Large intestine (tissue), 3 donors: ENCODE measurements at regions not wholly inside any gene's neighbourhood (a gene's known extent, or its start where the extent isn't known, plus 50 kb on each side); places are given as distances from the start of the nearest gene placed in this dataset.

Experiments used
- DNase-seq, 2 donors: peaks; one replicate each; pipeline versions ENCODE4 v3.0.0 to v3.0.0-alpha.2; 2013
- H3K27ac ChIP-seq: one replicate; pipeline ENCODE4 v1.5.1; 2013; ENCODE audit warnings: low read length
- H3K27me3 ChIP-seq: 2 replicates; pipeline ENCODE4 v1.6.1; 2013; ENCODE audit warnings: low read length; ENCODE audit not compliant: control insufficient read depth, insufficient read depth
- H3K36me3 ChIP-seq: 2 replicates; pipeline ENCODE4 v1.6.1; 2013; ENCODE audit warnings: low read length; ENCODE audit not compliant: control insufficient read depth, insufficient read depth
- H3K4me1 ChIP-seq: one replicate; pipeline ENCODE4 v1.6.1; 2013; ENCODE audit warnings: low read length; ENCODE audit not compliant: control insufficient read depth, insufficient read depth
- H3K4me3 ChIP-seq: one replicate; pipeline ENCODE4 v1.5.1; 2013; ENCODE audit warnings: low read length
- H3K9me3 ChIP-seq: one replicate; pipeline ENCODE4 v1.6.1; 2013; ENCODE audit warnings: mild to moderate bottlenecking, low read depth, low read length, moderate library complexity; ENCODE audit not compliant: control insufficient read depth
- WGBS: methylation state at CpG from one replicate; pipeline ENCODE4 v1.1.5; 2013; ENCODE audit warnings: low lambda C conversion rate; ENCODE audit not compliant: insufficient coverage; 5-methylcytosine and 5-hydroxymethylcytosine counted together

DNA sequence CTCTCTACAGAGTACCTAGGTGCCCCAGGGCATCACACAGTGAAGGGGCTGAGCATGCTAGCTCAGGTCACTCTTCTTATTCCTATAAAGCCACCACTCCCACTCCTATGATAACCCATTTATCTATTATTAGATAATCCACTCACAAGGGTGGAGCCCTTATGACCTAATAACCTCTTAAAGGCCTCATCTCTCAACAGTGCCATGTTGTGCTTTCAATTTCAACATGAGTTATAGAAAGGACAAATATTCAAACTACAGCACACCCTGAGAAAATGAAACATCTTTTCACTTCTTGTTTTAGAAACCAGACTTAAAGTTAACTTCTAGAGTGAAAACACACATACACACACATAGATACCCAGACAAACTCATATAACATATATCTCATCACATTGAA lies 1494.9 kb upstream of the MIR17HG start:
- Histone ChIP-seq H3K4me1 (no peaks in the 10 kb centered on the region), H3K27me3 (no peaks in the 10 kb centered on the region), H3K27ac (no peak overlapping the region), H3K4me3 (no peak overlapping the region), H3K36me3 (no peaks in the 10 kb centered on the region), H3K9me3 (no peaks in the 10 kb centered on the region)
- DNase-seq = no peak

DNA sequence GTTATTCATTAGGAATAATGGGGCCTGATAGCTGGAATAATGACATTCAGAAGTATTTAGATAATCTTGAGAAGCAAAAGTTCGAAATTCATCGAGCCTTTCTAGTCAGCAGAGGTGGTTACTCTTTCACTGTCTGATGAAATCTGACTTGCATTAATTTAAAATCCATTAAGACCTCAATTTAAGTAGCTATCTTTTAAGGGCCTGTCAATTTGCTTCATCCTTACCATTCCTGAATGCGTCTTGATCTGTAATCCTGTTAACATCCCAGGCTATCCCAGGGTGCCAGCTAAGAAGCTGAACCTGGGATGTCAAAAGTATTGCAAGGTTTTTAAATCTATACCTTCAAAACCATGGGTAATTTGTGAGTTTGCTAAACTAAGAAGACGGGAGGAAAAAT lies 1491.0 kb upstream of the MIR17HG start:
- no peaks in the 10 kb centered on the region for H3K27me3 ChIP-seq
- H3K4me1 ChIP-seq = no peaks in the 10 kb centered on the region
- 84% methylated on average over 3 of the region's 4 CpGs for WGBS

DNA sequence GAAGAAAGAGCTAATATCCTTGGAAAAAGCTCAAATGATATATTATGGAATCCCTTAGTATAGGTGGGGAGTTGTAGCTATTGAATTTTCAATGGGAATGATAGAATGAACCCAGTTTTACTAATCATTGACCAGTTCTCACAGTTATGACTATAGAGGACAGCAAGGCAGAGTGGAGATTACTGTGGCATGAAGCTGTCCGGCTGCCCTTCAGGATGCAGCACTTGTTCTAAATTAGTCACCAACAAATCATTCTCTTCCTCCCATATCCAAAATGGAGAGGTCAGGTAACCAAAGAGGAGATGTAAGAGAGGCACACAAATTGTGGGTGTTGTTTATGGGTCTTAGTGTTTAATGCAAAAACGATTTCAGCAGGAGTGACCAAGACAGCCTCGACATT lies 1490.0 kb upstream of the MIR17HG start:
- DNase-seq = no peak
- Histone ChIP-seq H3K27ac (no peak overlapping the region), H3K4me1 (no peaks in the 10 kb centered on the region), H3K4me3 (no peak overlapping the region), H3K27me3 (no peaks in the 10 kb centered on the region), H3K36me3 (no peaks in the 10 kb centered on the region), H3K9me3 (no peaks in the 10 kb centered on the region)
- no CpG with 5 or more reads among the region's 3 CpGs for WGBS

More for the DNA sequence above, 1491.0 kb upstream of the MIR17HG start:
- Histone ChIP-seq H3K27ac (no peak overlapping the region), H3K4me3 (no peak overlapping the region), H3K9me3 (no peaks in the 10 kb centered on the region), H3K36me3 (no peaks in the 10 kb centered on the region)
- DNase-seq = no peak

DNA sequence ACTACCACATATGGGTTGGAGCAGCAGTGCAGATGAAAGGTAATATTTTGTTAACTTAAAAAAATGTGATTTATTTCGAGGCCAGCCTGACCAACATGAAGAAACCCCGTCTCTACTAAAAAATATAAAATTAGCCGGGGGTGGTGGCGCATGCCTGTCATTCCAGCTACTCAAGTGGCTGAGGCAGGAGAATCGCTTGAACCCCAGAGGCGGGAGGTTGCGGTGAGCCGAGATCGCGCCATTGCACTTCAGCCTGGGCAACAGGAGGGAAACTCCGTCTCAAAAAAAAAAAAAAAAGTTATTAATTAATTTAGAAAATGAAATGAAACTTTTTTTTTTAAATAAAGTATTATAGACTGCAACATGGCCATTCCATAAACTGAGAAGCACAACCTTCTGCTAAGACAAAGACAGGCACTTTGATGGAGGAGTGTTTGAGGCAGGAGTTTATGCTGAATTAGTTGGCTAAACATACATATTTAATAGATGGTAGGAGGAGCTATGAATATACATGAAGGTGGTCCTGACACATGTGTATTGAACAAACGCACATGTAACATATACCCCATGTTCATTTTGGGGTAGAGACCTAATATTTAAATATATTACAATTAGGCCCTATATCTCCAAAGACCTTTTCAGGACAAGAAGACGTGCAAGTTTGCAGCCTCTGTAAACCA lies 1485.3 kb upstream of the MIR17HG start:
- H3K27ac ChIP-seq = no peak overlapping the region
- no peaks in the 10 kb centered on the region for H3K36me3 ChIP-seq
- H3K9me3 ChIP-seq = no peaks in the 10 kb centered on the region
- H3K27me3 ChIP-seq = no peaks in the 10 kb centered on the region
- H3K4me3 ChIP-seq = no peak overlapping the region
- no peak for DNase-seq
- 90% methylated on average over 2 of the region's 13 CpGs for WGBS
- H3K4me1 ChIP-seq = no peaks in the 10 kb centered on the region

DNA sequence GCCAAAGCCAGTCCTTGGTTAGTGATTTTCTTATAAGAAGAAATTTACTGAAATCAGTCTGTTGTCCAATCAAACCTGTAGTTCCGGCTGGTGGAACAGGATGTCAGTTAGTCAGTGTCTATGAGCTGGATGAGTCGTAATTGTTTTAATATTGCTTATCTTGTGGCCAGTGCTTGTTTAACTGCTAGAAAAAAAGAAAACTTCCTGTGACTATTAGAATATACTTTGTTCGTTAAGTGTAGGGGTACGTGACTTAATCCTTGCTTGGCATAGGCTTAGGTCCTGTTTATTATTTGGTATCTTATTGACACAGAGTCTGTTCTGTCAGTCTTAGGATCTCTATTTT lies 1484.8 kb upstream of the MIR17HG start:
- Histone ChIP-seq H3K27me3 (no peaks in the 10 kb centered on the region), H3K9me3 (no peaks in the 10 kb centered on the region), H3K36me3 (no peaks in the 10 kb centered on the region), H3K4me1 (no peaks in the 10 kb centered on the region), H3K4me3 (no peak overlapping the region), H3K27ac (no peak overlapping the region)
- WGBS = 63% methylated on average over 2 of the region's 4 CpGs
- DNase-seq = no peak

DNA sequence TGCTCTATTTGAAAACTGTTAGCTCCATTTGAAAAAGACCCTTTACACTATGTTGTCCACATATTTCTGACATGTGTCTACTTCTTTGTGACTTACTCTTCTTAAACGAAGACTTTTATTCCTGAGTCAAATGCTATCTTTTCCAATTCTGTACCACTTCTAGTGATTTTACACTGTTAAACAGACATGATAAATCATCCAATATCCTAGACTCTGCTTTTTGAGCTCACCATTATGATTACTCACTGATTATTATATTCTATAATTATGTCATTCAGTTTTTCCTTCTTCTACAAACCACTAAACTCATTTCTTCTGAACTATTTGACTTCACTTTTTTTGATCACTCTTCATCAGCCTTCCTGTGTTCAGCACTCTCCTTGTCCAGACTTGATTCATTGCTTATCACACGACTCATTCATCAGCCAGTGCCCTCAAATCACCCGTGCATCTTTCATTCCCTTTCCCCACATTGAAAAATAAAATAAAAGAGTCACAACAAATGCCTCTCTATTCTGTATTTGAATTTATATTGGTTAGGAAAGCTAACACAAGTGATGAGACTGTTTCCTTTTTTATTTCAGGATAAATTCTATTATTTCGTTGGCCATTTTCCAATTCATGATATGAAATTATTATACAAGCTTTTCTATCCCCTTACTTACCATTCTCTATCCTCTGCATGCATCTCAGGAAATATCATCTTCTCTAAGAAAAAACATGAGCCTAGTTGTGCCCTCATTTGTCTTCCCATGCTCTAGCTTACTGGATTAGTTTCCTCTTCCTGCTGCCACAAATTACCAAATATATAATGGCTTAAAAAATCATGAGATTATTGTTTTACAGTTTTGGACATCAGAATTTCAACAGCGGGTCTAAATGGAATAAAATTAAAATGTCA lies 1482.1 kb upstream of the MIR17HG start:
- H3K27me3 ChIP-seq = no peaks in the 10 kb centered on the region
- no peak for DNase-seq
- no peaks in the 10 kb centered on the region for H3K36me3 ChIP-seq
- no peaks in the 10 kb centered on the region for H3K4me1 ChIP-seq
- WGBS = 83% methylated on average over 4 of the region's 5 CpGs
- H3K27ac ChIP-seq = no peak overlapping the region
- H3K4me3 ChIP-seq = no peak overlapping the region
- no peaks in the 10 kb centered on the region for H3K9me3 ChIP-seq

DNA sequence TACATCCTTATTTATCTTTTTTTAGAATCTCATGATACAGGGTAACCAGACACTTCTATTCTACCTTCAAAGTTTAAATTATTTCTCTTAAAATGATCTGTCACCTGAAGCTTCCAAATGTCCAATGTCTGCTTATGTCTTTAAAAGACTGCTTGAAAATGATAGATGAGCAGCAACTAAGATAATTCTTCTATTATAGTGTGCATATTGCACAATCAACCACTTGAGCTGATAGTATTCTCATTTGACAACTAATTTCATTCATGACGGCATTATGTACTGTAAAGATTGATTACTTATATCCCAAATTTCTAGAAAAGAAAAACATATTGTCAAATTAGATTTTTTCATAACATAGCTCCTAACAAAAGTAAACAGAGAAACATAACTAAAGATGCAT lies 1478.2 kb upstream of the MIR17HG start:
- no CpG with 5 or more reads among the region's 1 CpG for WGBS
- Histone ChIP-seq H3K4me3 (no peak overlapping the region), H3K9me3 (no peaks in the 10 kb centered on the region), H3K27me3 (no peaks in the 10 kb centered on the region), H3K27ac (no peak overlapping the region), H3K4me1 (no peaks in the 10 kb centered on the region), H3K36me3 (no peaks in the 10 kb centered on the region)
- no peak for DNase-seq

DNA sequence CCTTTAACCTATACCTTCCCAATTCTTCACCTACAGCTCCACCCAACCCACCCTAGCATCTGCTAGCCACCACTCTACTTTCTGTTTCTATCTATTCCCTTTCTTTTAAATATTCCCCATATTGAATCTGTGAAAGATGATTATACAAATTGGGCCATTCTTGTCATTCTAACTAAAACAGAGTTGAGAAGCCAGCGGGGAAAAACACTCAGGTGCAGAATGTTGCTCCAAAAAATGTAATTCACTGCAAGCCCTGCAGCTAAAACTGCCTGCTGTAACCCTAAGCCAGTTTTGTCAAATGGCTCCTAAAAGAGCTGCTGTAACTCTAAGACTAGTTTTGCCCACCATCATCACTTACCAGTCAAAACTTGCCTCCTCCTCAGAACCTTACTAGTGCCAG lies 1468.6 kb upstream of the MIR17HG start:
- Histone ChIP-seq H3K27me3 (no peaks in the 10 kb centered on the region), H3K4me3 (no peak overlapping the region), H3K36me3 (no peaks in the 10 kb centered on the region), H3K27ac (no peak overlapping the region), H3K9me3 (no peaks in the 10 kb centered on the region), H3K4me1 (no peaks in the 10 kb centered on the region)
- no CpG with 5 or more reads among the region's 1 CpG for WGBS
- DNase-seq = no peak

DNA sequence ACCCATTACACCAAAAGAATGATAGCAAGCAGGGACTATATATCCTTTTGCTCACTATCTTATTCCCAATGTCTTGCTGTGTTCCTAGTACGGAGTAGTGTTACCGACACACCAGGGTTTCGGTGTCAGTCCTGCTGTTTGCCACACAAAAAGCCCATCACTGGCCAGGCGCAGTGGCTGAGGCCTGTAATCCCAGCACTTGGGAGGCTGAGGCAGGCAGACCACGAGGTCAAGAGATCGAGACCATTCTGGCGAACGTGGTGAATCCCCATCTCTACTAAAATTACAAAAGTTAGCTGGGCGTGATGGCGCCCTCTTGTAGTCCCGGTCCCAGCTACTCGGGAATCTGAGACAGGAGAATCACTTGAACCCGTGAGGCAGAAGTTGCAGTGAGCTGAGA lies 1467.3 kb upstream of the MIR17HG start:
- H3K9me3 ChIP-seq = peaks cover 3% of the 10 kb centered on the region
- H3K4me3 ChIP-seq = no peak overlapping the region
- no peaks in the 10 kb centered on the region for H3K27me3 ChIP-seq
- H3K4me1 ChIP-seq = no peaks in the 10 kb centered on the region
- no CpG with 5 or more reads among the region's 13 CpGs for WGBS
- DNase-seq = no peak
- no peak overlapping the region for H3K27ac ChIP-seq
- H3K36me3 ChIP-seq = no peaks in the 10 kb centered on the region

DNA sequence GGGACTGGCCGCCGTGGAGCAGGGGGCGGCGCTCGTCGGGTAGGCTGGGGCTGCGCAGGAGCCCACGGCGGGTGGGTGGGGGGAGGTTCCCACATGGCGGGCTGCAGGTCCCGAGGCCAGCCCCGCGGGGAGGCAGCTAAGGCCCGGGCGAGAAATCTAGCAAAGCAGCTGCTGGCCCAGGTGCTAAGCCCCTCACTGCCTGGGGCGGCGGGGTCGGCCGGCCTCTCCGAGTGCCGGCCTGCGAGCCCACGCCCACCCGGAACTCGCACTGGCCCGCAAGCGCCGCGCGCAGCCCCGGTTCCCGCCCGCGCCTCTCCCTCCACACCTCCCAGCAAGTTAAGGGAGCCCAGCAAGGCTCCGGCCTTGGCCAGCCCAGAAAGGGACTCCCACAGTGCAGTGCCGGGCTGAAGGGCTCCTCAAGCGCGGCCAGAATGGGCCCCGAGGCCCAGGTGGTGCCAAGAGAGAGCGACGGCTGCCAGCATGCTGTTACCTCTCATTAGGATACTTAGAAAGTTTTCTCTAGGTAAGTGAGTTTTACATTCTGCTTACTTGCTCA lies 1463.5 kb upstream of the MIR17HG start:
- no peaks in the 10 kb centered on the region for H3K4me1 ChIP-seq
- H3K9me3 ChIP-seq = peaks cover 3% of the 10 kb centered on the region
- DNase-seq = no peak
- no peaks in the 10 kb centered on the region for H3K36me3 ChIP-seq
- H3K4me3 ChIP-seq = no peak overlapping the region
- no CpG with 5 or more reads among the region's 41 CpGs for WGBS
- no peak overlapping the region for H3K27ac ChIP-seq
- H3K27me3 ChIP-seq = no peaks in the 10 kb centered on the region
